ENCODE measurements at regions not wholly inside any gene's neighbourhood (a gene's known extent, or its start where the extent isn't known, plus 50 kb on each side); places are given as distances from the start of the nearest gene placed in this dataset.

DNA sequence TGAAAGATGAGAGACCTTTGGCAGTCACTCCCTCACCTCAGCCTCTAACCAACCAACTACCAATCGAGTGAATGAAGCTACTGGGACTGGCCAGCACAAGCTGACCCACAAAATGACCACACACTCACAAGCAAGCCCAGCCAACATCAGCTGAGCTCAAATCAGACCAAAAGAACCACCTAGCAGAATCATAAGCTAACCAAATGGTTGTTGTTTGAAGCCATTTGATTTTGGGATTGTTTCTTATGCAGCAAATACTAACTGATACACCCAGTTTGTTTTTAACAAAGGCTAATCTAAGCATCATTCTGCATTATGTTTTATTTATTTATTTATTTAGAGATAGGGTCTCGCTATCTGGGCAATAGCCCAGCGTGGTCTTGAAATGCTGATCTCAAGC lies 310.4 kb downstream of the SETD4 start:
- CTCF ChIA-PET, result interaction anchor here (0.7 kb wide), 1 partner anchor 16 kb away, joined by 3 read pairs; no protein-coding TSS in a partner anchor
- TF ChIP-seq, protein P1, sequence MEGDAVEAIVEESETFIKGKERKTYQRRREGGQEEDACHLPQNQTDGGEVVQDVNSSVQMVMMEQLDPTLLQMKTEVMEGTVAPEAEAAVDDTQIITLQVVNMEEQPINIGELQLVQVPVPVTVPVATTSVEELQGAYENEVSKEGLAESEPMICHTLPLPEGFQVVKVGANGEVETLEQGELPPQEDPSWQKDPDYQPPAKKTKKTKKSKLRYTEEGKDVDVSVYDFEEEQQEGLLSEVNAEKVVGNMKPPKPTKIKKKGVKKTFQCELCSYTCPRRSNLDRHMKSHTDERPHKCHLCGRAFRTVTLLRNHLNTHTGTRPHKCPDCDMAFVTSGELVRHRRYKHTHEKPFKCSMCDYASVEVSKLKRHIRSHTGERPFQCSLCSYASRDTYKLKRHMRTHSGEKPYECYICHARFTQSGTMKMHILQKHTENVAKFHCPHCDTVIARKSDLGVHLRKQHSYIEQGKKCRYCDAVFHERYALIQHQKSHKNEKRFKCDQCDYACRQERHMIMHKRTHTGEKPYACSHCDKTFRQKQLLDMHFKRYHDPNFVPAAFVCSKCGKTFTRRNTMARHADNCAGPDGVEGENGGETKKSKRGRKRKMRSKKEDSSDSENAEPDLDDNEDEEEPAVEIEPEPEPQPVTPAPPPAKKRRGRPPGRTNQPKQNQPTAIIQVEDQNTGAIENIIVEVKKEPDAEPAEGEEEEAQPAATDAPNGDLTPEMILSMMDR (IDR thresholded peaks at IDR 0.05; ENCODE audit: insufficient read depth, low read length, missing control alignments), result no peak
- POLR2A ChIA-PET, result no interaction called here
- H3K4me3 ChIP-seq (ENCODE audit: low read depth, low read length), result no peak overlapping the region
- no peak for DNase-seq (ENCODE audit: low read depth, low spot score)

GRCh38 chr21:35748678-35749314 lies 311.5 kb downstream of the SETD4 start:
- ChIA-PET CTCF (interaction anchor here (1.2 kb wide), 1 partner anchor 11 kb away, joined by 3 read pairs; no protein-coding TSS in a partner anchor), POLR2A (no interaction called here)
- DNase-seq (ENCODE audit: low read depth, low spot score), result no peak
- no peak overlapping the region for H3K4me3 ChIP-seq (ENCODE audit: low read depth, low read length)
- TF ChIP-seq, protein P1 (IDR thresholded peaks at IDR 0.05; ENCODE audit: insufficient read depth, low read length, missing control alignments), result no peak

- H3K4me3 ChIP-seq (ENCODE audit: low read depth, low read length), result no peak overlapping the region
- POLR2A ChIA-PET, result no interaction called here
- TF ChIP-seq, protein P1 (IDR thresholded peaks at IDR 0.05; ENCODE audit: insufficient read depth, low read length, missing control alignments), result no peak
- DNase-seq (ENCODE audit: low read depth, low spot score), result no peak
- CTCF ChIA-PET, result no interaction called here
Observed at GRCh38 chr21:35743571-35743970, 316.8 kb downstream of the SETD4 start.

- DNase-seq (ENCODE audit: low read depth, low spot score), result no peak
- ChIA-PET CTCF (interaction anchor here (1.0 kb wide), 1 partner anchor 10 kb away, joined by 3 read pairs; no protein-coding TSS in a partner anchor), POLR2A (no interaction called here)
- H3K4me3 ChIP-seq (ENCODE audit: low read depth, low read length), result no peak overlapping the region
- TF ChIP-seq, protein P1 (IDR thresholded peaks at IDR 0.05; ENCODE audit: insufficient read depth, low read length, missing control alignments), result no peak
Observed at GRCh38 chr21:35738347-35738961, 321.9 kb downstream of the SETD4 start.

GRCh38 chr21:35737899-35738346 lies 322.4 kb downstream of the SETD4 start:
- DNase-seq (ENCODE audit: low read depth, low spot score), result no peak
- ChIA-PET POLR2A (interaction anchor here (0.6 kb wide), 1 partner anchor 188 kb away, joined by 3 read pairs; no protein-coding TSS in a partner anchor), CTCF (interaction anchor here (1.0 to 1.3 kb wide), 2 partner anchors 11 to 25 kb away, joined by 3 to 4 read pairs; no protein-coding TSS in a partner anchor)
- TF ChIP-seq, protein P1 (IDR thresholded peaks at IDR 0.05; ENCODE audit: insufficient read depth, low read length, missing control alignments), result no peak
- H3K4me3 ChIP-seq (ENCODE audit: low read depth, low read length), result no peak overlapping the region

DNA sequence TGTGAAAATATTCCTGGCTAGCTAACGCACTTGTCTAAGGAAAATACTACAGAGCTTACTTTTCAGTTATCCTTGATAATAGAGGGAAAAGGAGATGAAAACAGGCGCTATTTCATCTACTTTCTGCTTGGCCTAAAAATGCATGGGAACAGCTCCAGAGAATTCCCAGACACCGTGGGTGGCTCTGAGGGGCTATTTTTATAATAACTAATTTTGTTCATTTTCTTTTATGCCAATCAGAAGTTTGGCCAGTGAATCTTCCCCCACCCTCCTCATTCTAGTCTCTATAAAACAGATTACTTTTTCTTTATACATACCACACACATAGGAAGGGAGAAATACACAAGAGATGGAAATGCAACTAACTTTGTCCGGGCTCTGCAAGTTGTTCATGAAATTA lies 322.9 kb downstream of the SETD4 start:
- H3K4me3 ChIP-seq (ENCODE audit: low read depth, low read length), result no peak overlapping the region
- no peak for DNase-seq (ENCODE audit: low read depth, low spot score)
- POLR2A ChIA-PET, result interaction anchor here (0.6 kb wide), 1 partner anchor 189 kb away, joined by 3 read pairs; no protein-coding TSS in a partner anchor
- CTCF ChIA-PET, result interaction anchor here (1.0 to 1.3 kb wide), 3 partner anchors 12 to 25 kb away, joined by 3 to 4 read pairs (median 4); no protein-coding TSS in a partner anchor
- TF ChIP-seq, protein P1 (IDR thresholded peaks at IDR 0.05; ENCODE audit: insufficient read depth, low read length, missing control alignments), result no peak

All from AG04449 (cell line).